DND-41 (cell line): ENCODE measurements at regions not wholly inside any gene's neighbourhood (a gene's known extent, or its start where the extent isn't known, plus 50 kb on each side); places are given as distances from the start of the nearest gene placed in this dataset.

ENCODE experiments used
- CTCF ChIP-seq: IDR thresholded peaks from 2 replicates; pipeline ENCODE4 v1.5.1; 2012; ENCODE audit warnings: borderline replicate concordance, low read length, moderate library complexity, mild to moderate bottlenecking; ENCODE audit not compliant: poor library complexity, severe bottlenecking; ENCODE audit errors: extremely low read depth
- EZH2 ChIP-seq: IDR thresholded peaks from 3 replicates; pipeline ENCODE4 v1.6.1; 2012; ENCODE audit warnings: borderline replicate concordance, low read depth, mild to moderate bottlenecking, moderate library complexity, low read length, inconsistent platforms; ENCODE audit not compliant: severe bottlenecking

DNA sequence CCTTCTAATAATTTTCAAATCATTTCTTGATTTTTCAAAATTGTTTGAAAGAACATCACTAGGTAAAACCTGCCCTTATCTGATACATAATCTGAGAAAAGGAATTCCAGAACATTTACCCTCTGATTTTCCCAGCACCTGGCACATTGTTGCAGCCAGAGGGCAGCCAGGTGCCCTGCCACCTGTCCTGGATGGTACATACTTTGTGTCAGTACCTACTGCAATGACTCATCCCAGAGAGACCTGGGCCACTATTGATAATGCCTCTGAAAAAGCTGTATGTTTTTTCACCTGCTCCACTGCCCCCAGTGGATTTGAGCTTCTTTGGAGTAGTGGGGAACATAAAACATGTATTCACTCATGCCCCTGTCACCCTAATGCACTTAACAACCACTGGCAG, 648.9 kb upstream of the GBE1 start:
- no peak for TF ChIP-seq EZH2
- TF ChIP-seq CTCF = no peak
